HCEC 1CT (cell line): ENCODE measurements at regions not wholly inside any gene's neighbourhood (a gene's known extent, or its start where the extent isn't known, plus 50 kb on each side); places are given as distances from the start of the nearest gene placed in this dataset.

ENCODE experiments used
- DNase-seq: peaks from one replicate; pipeline ENCODE4 v3.0.0-alpha.2; 2017

- DNase-seq, result no peak
These were observed 289.6 kb downstream of the ETS1 start for GRCh38 chr11:128297805-128298204.

GRCh38 chr11:128297091-128297651 is 290.2 kb downstream of the ETS1 start:
- DNase-seq, result no peak

- DNase-seq, result peak; percentile 51
These were observed 292.7 kb downstream of the ETS1 start for GRCh38 chr11:128294671-128295050.

GRCh38 chr11:128294001-128294670 is 293.2 kb downstream of the ETS1 start:
- DNase-seq, result no peak

GRCh38 chr11:128291835-128292234 is 295.5 kb downstream of the ETS1 start:
- no peak for DNase-seq

GRCh38 chr11:128291007-128291406 is 296.4 kb downstream of the ETS1 start:
- DNase-seq, result no peak

- DNase-seq, result peak; percentile 88
These were observed 297.1 kb downstream of the ETS1 start for GRCh38 chr11:128290106-128290840.

- no peak for DNase-seq
These were observed 298.3 kb downstream of the ETS1 start for GRCh38 chr11:128289048-128289447.

GRCh38 chr11:128288368-128288767 is 299.0 kb downstream of the ETS1 start:
- DNase-seq, result no peak

- no peak for DNase-seq
These were observed 302.0 kb downstream of the ETS1 start for GRCh38 chr11:128285321-128285720.

- DNase-seq, result no peak
These were observed 302.7 kb downstream of the ETS1 start for GRCh38 chr11:128284634-128285033.

- DNase-seq, result peak; percentile 63
These were observed 303.9 kb downstream of the ETS1 start for GRCh38 chr11:128283451-128283850.

- DNase-seq, result no peak
These were observed 305.3 kb downstream of the ETS1 start for GRCh38 chr11:128282053-128282452.

- peak; percentile 88 for DNase-seq
These were observed 307.5 kb downstream of the ETS1 start for GRCh38 chr11:128279866-128280265.

- no peak for DNase-seq
These were observed 313.6 kb downstream of the ETS1 start for GRCh38 chr11:128273736-128274135.

- DNase-seq, result no peak
These were observed 316.0 kb downstream of the ETS1 start for GRCh38 chr11:128271401-128271800.

- peak; percentile 58 for DNase-seq
These were observed 317.9 kb downstream of the ETS1 start for GRCh38 chr11:128269466-128269865.

GRCh38 chr11:128266893-128267292 is 320.5 kb downstream of the ETS1 start:
- DNase-seq, result no peak

- DNase-seq, result no peak
These were observed 324.7 kb downstream of the ETS1 start for GRCh38 chr11:128262463-128263345.

GRCh38 chr11:128261011-128261421 is 326.3 kb downstream of the ETS1 start:
- no peak for DNase-seq

GRCh38 chr11:128260398-128260797 is 327.0 kb downstream of the ETS1 start:
- no peak for DNase-seq

GRCh38 chr11:128259816-128260215 is 327.5 kb downstream of the ETS1 start:
- no peak for DNase-seq

GRCh38 chr11:128254941-128255340 is 332.4 kb downstream of the ETS1 start:
- DNase-seq, result no peak
